GM12865 (cell line): ENCODE measurements at regions not wholly inside any gene's neighbourhood (a gene's known extent, or its start where the extent isn't known, plus 50 kb on each side); places are given as distances from the start of the nearest gene placed in this dataset.

Source experiments
- DNase-seq: peaks from one replicate; pipeline ENCODE4 v3.0.0; 2010; ENCODE audit warnings: low read depth
- H3K4me3 ChIP-seq: 2 replicates; pipeline ENCODE4 v1.5.1; 2011; ENCODE audit warnings: mild to moderate bottlenecking, low read depth, low read length, control low read depth
- TF ChIP-seq, protein P1 (sequence below): IDR thresholded peaks from 2 replicates; pipeline ENCODE4 v1.5.1; 2011; ENCODE audit warnings: low read length, control low read depth, low read depth, inconsistent platforms; ENCODE audit not compliant: insufficient read depth; ENCODE audit errors: missing control alignments

DNA sequence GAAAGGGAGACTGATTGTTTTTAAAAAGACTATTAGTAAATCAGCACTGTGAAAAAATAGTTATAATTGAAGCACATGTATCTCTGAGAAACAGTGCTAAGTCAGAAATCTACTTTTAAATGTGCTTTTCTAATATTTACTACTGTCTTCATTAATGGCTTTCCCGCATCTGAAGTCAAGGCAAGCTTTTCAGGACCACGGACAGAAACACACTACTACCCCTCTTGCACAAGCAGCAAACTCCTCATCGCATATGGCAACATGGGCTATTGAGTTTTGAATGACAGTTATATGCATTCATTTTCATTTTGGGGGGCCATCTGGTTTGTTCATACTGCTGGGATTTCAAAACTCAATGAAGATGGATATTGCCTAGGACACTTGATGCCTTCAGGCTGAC lies 433.4 kb upstream of the CAMK1G start:
- DNase-seq: peak; percentile 67
- TF ChIP-seq, protein P1, sequence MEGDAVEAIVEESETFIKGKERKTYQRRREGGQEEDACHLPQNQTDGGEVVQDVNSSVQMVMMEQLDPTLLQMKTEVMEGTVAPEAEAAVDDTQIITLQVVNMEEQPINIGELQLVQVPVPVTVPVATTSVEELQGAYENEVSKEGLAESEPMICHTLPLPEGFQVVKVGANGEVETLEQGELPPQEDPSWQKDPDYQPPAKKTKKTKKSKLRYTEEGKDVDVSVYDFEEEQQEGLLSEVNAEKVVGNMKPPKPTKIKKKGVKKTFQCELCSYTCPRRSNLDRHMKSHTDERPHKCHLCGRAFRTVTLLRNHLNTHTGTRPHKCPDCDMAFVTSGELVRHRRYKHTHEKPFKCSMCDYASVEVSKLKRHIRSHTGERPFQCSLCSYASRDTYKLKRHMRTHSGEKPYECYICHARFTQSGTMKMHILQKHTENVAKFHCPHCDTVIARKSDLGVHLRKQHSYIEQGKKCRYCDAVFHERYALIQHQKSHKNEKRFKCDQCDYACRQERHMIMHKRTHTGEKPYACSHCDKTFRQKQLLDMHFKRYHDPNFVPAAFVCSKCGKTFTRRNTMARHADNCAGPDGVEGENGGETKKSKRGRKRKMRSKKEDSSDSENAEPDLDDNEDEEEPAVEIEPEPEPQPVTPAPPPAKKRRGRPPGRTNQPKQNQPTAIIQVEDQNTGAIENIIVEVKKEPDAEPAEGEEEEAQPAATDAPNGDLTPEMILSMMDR: no peak
- no peak overlapping the region for H3K4me3 ChIP-seq

DNA sequence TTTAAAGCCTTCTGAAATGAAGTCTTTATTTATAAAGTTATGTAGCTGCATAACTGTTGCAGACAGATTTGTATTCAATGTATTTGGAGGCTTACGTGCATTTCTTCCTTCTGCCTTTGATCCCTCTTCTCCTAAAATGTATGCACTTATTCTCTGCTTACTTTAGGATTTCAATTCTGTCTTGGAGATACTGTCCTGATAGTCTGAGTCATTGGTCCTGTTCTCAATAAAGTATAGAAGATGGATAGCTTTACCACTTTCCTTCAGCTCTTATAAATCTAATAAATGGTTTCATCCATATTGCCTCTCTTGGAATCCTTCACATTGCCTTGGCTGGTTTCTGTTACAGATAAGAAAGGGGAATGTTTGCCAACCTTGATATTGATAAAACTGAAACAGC lies 430.1 kb upstream of the CAMK1G start:
- TF ChIP-seq, protein P1: no peak
- DNase-seq: no peak
- H3K4me3 ChIP-seq: no peak overlapping the region

- TF ChIP-seq, protein P1: no peak
- H3K4me3 ChIP-seq: no peak overlapping the region
- DNase-seq: no peak
Observed at GRCh38 chr1:209154912-209155311, 428.6 kb upstream of the CAMK1G start.

GRCh38 chr1:209155546-209155945 lies 428.0 kb upstream of the CAMK1G start:
- DNase-seq: no peak
- TF ChIP-seq, protein P1: no peak
- H3K4me3 ChIP-seq: no peak overlapping the region

- DNase-seq: no peak
- TF ChIP-seq, protein P1: no peak
- no peak overlapping the region for H3K4me3 ChIP-seq
Observed at GRCh38 chr1:209156991-209157390, 426.5 kb upstream of the CAMK1G start.

DNA sequence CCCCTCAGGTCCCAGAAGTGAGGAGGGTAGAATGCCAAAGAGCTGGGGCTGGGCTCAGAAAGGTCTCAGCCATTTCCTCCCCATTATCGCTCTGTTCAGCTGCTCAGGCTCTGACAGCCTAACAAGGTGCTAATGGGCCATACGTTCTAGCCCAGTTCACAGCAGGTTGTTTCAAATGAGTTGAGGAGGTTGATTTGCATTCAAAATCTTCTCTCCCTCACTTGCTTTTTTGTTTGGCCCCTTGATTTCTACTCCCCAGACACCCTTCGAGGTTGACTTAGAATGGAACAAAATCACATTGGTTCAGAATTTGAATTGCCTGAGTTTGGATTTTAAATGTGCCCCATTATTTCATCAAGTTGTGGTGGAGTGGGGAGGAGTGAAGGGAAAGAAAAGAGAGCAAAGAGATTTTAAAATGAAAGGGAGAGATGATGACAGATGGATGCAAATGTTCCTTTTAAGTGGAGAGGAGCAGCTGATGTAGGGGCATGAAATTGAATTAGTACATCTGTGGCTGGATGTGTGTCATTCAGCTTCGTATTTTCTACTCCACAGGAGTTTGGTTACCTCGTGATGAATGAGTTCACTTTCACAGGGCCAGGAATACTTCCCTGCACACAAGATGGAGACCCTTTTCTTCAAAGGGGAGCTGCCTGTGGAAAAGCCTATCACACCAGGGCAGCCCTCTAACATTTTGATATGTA lies 425.8 kb upstream of the CAMK1G start:
- TF ChIP-seq, protein P1: no peak
- no peak for DNase-seq
- no peak overlapping the region for H3K4me3 ChIP-seq

DNA sequence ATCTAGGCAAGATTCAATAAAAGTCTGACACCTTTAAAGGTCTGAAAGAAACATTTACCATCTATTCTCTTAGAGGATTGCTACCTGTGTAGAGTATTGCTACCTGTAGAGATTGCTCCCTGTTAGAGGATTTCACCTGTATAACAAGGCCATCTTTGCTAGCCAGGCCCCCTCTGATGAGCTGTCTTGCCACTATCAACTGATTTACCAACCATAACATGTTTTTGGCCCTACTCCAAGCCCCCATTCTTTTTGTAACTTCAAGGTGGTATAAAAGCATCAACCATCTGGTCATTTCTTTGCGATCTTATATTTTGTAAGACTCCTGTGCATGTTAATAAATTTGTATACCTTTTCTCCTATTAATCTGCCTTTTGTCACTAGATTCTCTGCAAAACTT lies 424.7 kb upstream of the CAMK1G start:
- DNase-seq: no peak
- no peak overlapping the region for H3K4me3 ChIP-seq
- TF ChIP-seq, protein P1: no peak
